ENCODE measurements at regions not wholly inside any gene's neighbourhood (a gene's known extent, or its start where the extent isn't known, plus 50 kb on each side); places are given as distances from the start of the nearest gene placed in this dataset.

DNA sequence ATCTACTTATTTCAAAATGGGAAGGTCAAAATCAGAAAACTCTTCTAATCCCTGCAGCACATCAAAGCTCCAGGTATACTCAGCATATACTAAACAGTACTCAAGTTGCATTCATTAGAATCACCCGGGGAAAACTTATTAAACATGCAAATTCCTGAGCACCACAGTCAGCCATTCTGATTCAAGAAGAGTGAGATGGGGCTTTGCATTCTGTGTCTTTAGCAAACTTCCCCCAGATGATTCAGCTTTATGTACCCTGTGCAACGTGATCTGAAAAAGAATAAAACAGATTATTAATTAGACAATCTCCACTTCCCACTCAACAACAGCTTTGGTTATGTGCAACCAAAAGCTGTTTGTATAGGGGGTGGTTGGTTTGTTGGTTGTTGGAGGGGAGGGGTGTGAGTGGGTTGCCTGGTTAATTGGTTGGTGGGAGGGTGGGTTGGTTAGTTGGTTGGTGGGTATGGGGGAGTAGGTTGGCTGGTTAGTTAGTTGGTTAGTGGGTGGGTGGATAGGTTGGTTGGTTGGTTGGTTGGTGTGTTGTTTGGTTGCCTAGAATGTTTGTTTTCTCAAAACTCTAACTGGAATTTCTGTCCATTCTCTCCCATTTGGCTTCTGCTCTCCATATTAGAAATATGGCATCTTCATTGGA is 112.5 kb upstream of the AGAP1 start:
- H3K9ac ChIP-seq (ENCODE audit: low read length in 2 of 2) = no peak overlapping the region
- no peak overlapping the region for H3K27ac ChIP-seq (ENCODE audit: low read length)
- H3K27me3 ChIP-seq (ENCODE audit: control insufficient read depth in 1 of 2, insufficient read depth in 2 of 2, low read length in 2 of 2) = peaks cover 0 to 3% of the 10 kb centered on the region in 2 donors
- no peaks in the 10 kb centered on the region for H3K9me3 ChIP-seq (ENCODE audit: control insufficient read depth in 2 of 2, low read length in 2 of 2)
- H3K4me1 ChIP-seq (ENCODE audit: control insufficient read depth, insufficient read depth, low read length) = no peaks in the 10 kb centered on the region
- no peaks in the 10 kb centered on the region for H3K36me3 ChIP-seq (ENCODE audit: control insufficient read depth in 2 of 2, insufficient read depth in 2 of 2, low read length in 2 of 2)
- no peak overlapping the region for H3K4me3 ChIP-seq (ENCODE audit: low read length in 2 of 2)

DNA sequence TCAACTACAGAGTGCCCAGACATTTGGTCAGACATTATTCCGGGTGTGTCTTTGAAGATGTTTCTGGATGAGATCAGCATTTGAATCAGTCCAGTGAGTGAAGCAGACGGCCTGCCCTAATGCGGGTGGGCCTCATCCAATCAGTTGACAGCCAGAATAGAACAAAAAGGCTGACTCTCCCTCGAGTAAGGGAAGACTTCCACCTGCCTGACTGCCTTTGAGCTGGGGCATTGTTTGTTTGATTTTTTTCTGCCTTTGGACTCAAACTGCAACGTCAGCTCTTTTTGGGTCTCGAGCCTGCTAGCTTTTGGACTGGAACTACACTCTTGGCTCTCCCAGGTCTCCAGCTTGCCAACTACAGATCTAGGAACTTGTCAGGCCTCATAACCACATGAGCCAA is 111.7 kb upstream of the AGAP1 start:
- Histone ChIP-seq H3K9ac (ENCODE audit: low read length in 2 of 2) (no peak overlapping the region), H3K27me3 (ENCODE audit: control insufficient read depth in 1 of 2, insufficient read depth in 2 of 2, low read length in 2 of 2) (peaks cover 0 to 3% of the 10 kb centered on the region in 2 donors), H3K27ac (ENCODE audit: low read length) (no peak overlapping the region), H3K4me3 (ENCODE audit: low read length in 2 of 2) (no peak overlapping the region), H3K36me3 (ENCODE audit: control insufficient read depth in 2 of 2, insufficient read depth in 2 of 2, low read length in 2 of 2) (no peaks in the 10 kb centered on the region), H3K9me3 (ENCODE audit: control insufficient read depth in 2 of 2, low read length in 2 of 2) (no peaks in the 10 kb centered on the region), H3K4me1 (ENCODE audit: control insufficient read depth, insufficient read depth, low read length) (no peaks in the 10 kb centered on the region)

DNA sequence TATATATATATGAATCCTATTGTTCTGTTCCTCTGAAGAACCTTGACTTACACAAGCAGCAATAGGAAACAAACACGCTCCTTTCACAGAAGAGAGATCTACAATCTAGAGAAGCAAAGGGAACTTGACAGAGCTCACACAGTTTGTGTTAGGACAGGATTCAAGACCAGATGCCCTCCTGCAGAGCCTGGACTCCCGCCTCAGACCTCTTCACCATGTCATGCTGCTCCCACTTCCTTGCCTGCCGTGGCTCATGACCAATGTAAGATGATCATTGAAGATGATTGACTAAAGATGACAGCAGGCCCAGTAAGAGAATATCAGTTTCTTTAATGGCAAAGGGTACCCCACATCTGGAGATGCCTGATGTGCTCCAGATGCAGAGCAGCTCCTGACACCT is 111.2 kb upstream of the AGAP1 start:
- Histone ChIP-seq H3K9me3 (ENCODE audit: control insufficient read depth in 2 of 2, low read length in 2 of 2) (no peaks in the 10 kb centered on the region), H3K4me1 (ENCODE audit: control insufficient read depth, insufficient read depth, low read length) (no peaks in the 10 kb centered on the region), H3K27me3 (ENCODE audit: control insufficient read depth in 1 of 2, insufficient read depth in 2 of 2, low read length in 2 of 2) (peaks cover 0 to 3% of the 10 kb centered on the region in 2 donors), H3K36me3 (ENCODE audit: control insufficient read depth in 2 of 2, insufficient read depth in 2 of 2, low read length in 2 of 2) (no peaks in the 10 kb centered on the region), H3K9ac (ENCODE audit: low read length in 2 of 2) (no peak overlapping the region), H3K4me3 (ENCODE audit: low read length in 2 of 2) (no peak overlapping the region), H3K27ac (ENCODE audit: low read length) (no peak overlapping the region)

DNA sequence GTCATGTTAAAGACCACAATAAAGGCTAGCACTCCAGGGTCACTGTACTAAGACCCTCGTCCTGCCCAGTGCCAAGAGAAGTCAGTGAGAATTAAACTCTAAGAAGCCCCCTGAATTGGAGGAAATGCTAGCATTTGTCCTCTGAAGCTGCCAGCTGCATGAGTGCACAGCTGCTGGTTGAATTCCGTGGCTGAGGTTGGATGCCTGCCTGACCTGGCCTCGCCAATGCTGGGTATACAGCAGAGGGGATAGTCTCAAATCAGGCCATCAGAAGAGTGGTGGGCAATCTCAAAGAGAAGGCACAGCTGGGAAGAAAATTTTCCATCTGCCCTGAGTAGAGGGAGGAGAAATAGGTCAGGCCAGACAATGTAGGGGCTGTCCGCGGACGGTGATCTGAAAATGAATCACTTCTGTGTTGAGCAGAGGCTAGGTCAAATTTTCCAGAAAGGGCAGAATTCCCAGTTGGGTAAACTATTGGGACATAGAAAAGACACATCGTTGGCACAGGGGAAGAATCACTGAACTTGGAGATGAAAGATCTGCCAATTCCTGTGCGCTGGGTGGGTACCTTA is 110.5 kb upstream of the AGAP1 start:
- H3K27me3 ChIP-seq (ENCODE audit: control insufficient read depth in 1 of 2, insufficient read depth in 2 of 2, low read length in 2 of 2) = peaks cover 0 to 3% of the 10 kb centered on the region in 2 donors
- H3K9ac ChIP-seq (ENCODE audit: low read length in 2 of 2) = no peak overlapping the region
- H3K36me3 ChIP-seq (ENCODE audit: control insufficient read depth in 2 of 2, insufficient read depth in 2 of 2, low read length in 2 of 2) = no peaks in the 10 kb centered on the region
- no peaks in the 10 kb centered on the region for H3K4me1 ChIP-seq (ENCODE audit: control insufficient read depth, insufficient read depth, low read length)
- no peaks in the 10 kb centered on the region for H3K9me3 ChIP-seq (ENCODE audit: control insufficient read depth in 2 of 2, low read length in 2 of 2)
- H3K4me3 ChIP-seq (ENCODE audit: low read length in 2 of 2) = no peak overlapping the region
- H3K27ac ChIP-seq (ENCODE audit: low read length) = no peak overlapping the region

DNA sequence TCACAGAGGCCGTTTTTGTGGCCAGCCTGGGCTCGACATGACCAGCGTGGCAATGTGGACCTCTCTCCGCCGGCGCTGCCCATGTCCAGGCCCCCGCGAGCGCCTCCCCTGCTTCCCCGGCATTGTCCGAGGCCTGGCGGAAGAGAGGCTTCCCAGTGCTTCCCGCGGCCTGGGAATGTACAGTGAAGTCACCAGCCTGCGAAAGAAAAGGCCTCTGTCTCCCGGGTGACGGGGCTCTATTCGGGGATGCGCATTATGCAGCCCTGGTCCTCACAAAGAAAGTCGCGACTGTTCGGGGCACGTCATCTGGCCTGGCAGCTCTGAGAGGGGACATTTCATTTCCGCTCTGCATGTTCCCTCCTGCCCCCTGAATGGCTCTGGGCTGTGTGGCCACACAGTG is 109.2 kb upstream of the AGAP1 start:
- no peaks in the 10 kb centered on the region for H3K9me3 ChIP-seq (ENCODE audit: control insufficient read depth in 2 of 2, low read length in 2 of 2)
- no peaks in the 10 kb centered on the region for H3K4me1 ChIP-seq (ENCODE audit: control insufficient read depth, insufficient read depth, low read length)
- peaks cover 0 to 2% of the 10 kb centered on the region in 2 donors for H3K27me3 ChIP-seq (ENCODE audit: control insufficient read depth in 1 of 2, insufficient read depth in 2 of 2, low read length in 2 of 2)
- no peak overlapping the region for H3K9ac ChIP-seq (ENCODE audit: low read length in 2 of 2)
- H3K27ac ChIP-seq (ENCODE audit: low read length) = no peak overlapping the region
- no peak overlapping the region for H3K4me3 ChIP-seq (ENCODE audit: low read length in 2 of 2)
- no peaks in the 10 kb centered on the region for H3K36me3 ChIP-seq (ENCODE audit: control insufficient read depth in 2 of 2, insufficient read depth in 2 of 2, low read length in 2 of 2)

DNA sequence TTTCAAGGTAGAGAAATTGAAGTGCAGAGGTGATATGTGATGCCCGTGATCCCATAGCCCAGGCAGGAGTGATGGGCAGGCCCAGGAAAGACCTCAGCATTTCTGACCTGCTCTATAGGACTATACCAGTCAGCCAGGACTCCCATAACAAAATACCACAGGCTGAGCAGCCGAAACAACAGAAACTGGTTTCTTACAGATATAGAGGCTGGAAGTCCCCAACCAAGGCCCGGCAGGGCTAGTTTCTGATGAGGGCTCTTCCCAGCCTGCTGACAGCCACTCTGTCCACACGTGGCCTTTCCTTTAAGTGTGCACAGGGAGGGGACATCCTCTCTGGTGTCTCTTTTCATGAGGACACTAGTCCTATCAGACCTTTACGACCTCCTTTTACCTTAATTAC is 104.2 kb upstream of the AGAP1 start:
- peaks cover 4 to 8% of the 10 kb centered on the region in 2 donors for H3K27me3 ChIP-seq (ENCODE audit: control insufficient read depth in 1 of 2, insufficient read depth in 2 of 2, low read length in 2 of 2)
- H3K36me3 ChIP-seq (ENCODE audit: control insufficient read depth in 2 of 2, insufficient read depth in 2 of 2, low read length in 2 of 2) = no peaks in the 10 kb centered on the region
- no peak overlapping the region for H3K9ac ChIP-seq (ENCODE audit: low read length in 2 of 2)
- H3K9me3 ChIP-seq (ENCODE audit: control insufficient read depth in 2 of 2, low read length in 2 of 2) = no peaks in the 10 kb centered on the region
- H3K27ac ChIP-seq (ENCODE audit: low read length) = no peak overlapping the region
- H3K4me1 ChIP-seq (ENCODE audit: control insufficient read depth, insufficient read depth, low read length) = no peaks in the 10 kb centered on the region
- H3K4me3 ChIP-seq (ENCODE audit: low read length in 2 of 2) = no peak overlapping the region

DNA sequence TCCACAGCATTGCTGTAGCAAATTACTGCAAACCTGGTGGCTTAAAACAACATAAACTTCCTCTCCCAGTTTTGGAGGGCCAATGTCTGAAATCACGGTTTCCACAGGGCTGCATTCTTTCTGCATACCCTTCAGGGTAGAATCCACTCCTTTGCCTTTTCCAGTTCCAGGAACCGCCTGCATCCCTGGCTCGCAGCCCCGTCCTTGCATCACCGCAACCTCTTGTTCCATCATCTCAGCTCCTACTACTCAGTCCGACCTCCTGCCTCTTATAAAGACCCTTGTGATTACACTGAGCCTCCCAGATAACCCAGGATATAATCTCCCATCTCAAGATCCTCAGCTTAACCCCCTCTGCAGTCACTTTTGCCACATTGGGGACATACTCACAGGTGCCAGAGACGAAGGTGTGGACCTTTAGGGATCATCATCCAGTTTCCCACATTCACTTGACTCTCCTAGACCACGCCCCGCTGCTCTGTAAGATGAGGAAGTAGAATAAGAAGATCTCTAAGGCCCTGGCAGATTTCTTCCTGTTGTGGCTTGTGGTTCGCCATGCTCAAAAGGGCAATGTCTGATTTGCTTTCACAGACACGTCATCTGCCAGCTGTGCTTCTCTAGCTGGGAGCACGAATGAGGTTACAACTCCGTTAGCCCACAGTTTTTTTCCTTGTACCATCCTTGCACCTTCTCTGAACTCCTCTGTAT is 103.6 kb upstream of the AGAP1 start:
- H3K36me3 ChIP-seq (ENCODE audit: control insufficient read depth in 2 of 2, insufficient read depth in 2 of 2, low read length in 2 of 2) = no peaks in the 10 kb centered on the region
- no peak overlapping the region for H3K27ac ChIP-seq (ENCODE audit: low read length)
- H3K9me3 ChIP-seq (ENCODE audit: control insufficient read depth in 2 of 2, low read length in 2 of 2) = no peaks in the 10 kb centered on the region
- H3K4me1 ChIP-seq (ENCODE audit: control insufficient read depth, insufficient read depth, low read length) = no peaks in the 10 kb centered on the region
- H3K9ac ChIP-seq (ENCODE audit: low read length in 2 of 2) = no peak overlapping the region
- H3K4me3 ChIP-seq (ENCODE audit: low read length in 2 of 2) = no peak overlapping the region
- H3K27me3 ChIP-seq (ENCODE audit: control insufficient read depth in 1 of 2, insufficient read depth in 2 of 2, low read length in 2 of 2) = peaks cover 4 to 8% of the 10 kb centered on the region in 2 donors

DNA sequence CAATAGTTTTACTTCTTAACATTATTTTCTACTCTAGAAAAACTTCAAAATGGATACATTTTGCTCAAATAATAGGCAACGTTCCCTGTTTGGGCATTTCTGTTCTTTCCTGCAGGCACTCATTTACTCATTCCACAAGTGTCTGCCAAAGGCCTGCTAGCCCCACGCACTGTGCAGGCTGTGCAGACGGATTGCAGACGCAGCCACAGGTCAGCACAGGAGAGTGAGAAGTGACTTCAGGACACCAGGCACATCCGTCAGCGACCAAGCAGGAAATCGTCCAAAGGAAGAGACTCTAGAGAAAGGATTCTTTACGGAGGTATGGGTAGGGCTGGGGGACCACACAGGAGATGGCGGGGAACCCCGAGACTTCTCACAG is 103.0 kb upstream of the AGAP1 start:
- Histone ChIP-seq H3K4me1 (ENCODE audit: control insufficient read depth, insufficient read depth, low read length) (no peaks in the 10 kb centered on the region), H3K9me3 (ENCODE audit: control insufficient read depth in 2 of 2, low read length in 2 of 2) (no peaks in the 10 kb centered on the region), H3K4me3 (ENCODE audit: low read length in 2 of 2) (no peak overlapping the region), H3K36me3 (ENCODE audit: control insufficient read depth in 2 of 2, insufficient read depth in 2 of 2, low read length in 2 of 2) (no peaks in the 10 kb centered on the region), H3K27me3 (ENCODE audit: control insufficient read depth in 1 of 2, insufficient read depth in 2 of 2, low read length in 2 of 2) (peaks cover 4 to 8% of the 10 kb centered on the region in 2 donors), H3K9ac (ENCODE audit: low read length in 2 of 2) (no peak overlapping the region), H3K27ac (ENCODE audit: low read length) (no peak overlapping the region)

DNA sequence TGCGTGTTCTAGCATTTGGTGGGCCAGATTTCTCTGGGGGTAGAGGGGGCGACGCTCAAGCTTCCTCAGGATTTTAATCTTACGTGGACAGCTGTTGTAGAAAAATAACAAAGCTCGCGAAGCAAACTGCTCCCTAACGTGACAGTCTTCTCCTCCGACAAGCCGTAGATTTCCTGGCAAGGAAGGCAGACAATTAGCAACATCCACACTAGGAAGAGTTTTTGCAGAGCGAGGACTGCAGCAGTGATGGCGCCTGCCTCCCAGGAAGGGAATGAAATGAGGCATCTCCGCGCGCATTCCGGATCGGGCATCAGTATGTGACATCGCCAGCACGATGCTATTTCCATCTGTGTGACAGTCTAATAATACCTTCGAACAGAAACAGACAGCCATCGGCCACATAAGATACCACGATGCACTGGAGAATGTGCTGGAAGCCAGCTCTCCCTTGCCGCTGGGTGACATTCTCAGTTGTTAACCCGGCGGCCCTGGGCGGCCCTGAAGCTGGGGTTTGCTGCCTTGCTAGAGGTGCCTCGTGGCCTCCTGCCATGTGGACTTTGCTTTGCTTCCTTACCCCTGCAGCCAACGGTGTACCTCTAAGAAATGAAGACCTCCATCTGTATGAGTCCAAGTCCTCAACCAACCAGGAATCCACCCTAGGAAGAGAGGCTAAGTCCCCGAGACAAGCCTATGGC is 101.8 kb upstream of the AGAP1 start:
- Histone ChIP-seq H3K9me3 (ENCODE audit: control insufficient read depth in 2 of 2, low read length in 2 of 2) (no peaks in the 10 kb centered on the region), H3K27ac (ENCODE audit: low read length) (no peak overlapping the region), H3K4me1 (ENCODE audit: control insufficient read depth, insufficient read depth, low read length) (no peaks in the 10 kb centered on the region), H3K27me3 (ENCODE audit: control insufficient read depth in 1 of 2, insufficient read depth in 2 of 2, low read length in 2 of 2) (peaks cover 4 to 8% of the 10 kb centered on the region in 2 donors), H3K4me3 (ENCODE audit: low read length in 2 of 2) (no peak overlapping the region), H3K36me3 (ENCODE audit: control insufficient read depth in 2 of 2, insufficient read depth in 2 of 2, low read length in 2 of 2) (no peaks in the 10 kb centered on the region), H3K9ac (ENCODE audit: low read length in 2 of 2) (no peak overlapping the region)

DNA sequence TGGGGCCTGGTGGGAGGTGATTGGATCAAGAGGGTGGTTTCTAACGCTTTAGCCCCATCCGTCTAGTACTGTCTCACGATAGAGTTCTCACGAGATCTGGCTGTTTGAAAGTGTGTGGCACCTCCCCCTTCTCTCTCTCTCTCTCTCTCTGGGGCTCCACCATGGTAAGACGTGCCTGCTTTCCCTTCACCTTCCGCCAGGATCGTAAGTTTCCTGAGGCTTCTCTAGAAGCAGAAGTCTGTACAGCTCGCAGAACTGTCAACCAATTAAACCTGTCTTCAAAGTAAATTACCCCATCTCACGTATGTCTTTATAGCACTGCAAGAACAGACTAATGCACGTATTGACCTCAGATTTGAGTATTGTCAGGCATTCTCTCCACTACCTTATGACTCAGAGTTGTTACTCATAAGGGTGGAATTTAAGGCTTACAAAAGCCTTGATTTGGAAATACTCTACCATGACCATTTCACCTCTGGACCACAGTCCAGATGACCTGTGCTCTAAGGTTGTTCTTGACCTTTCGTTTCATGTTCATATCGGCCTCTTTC is 99.5 kb upstream of the AGAP1 start:
- no peak overlapping the region for H3K27ac ChIP-seq (ENCODE audit: low read length)
- H3K4me3 ChIP-seq (ENCODE audit: low read length in 2 of 2) = no peak overlapping the region
- no peaks in the 10 kb centered on the region for H3K36me3 ChIP-seq (ENCODE audit: control insufficient read depth in 2 of 2, insufficient read depth in 2 of 2, low read length in 2 of 2)
- H3K4me1 ChIP-seq (ENCODE audit: control insufficient read depth, insufficient read depth, low read length) = no peaks in the 10 kb centered on the region
- peaks cover 4 to 6% of the 10 kb centered on the region in 2 donors for H3K27me3 ChIP-seq (ENCODE audit: control insufficient read depth in 1 of 2, insufficient read depth in 2 of 2, low read length in 2 of 2)
- H3K9me3 ChIP-seq (ENCODE audit: control insufficient read depth in 2 of 2, low read length in 2 of 2) = no peaks in the 10 kb centered on the region
- H3K9ac ChIP-seq (ENCODE audit: low read length in 2 of 2) = no peak overlapping the region
